ENCODE measurements at regions not wholly inside any gene's neighbourhood (a gene's known extent, or its start where the extent isn't known, plus 50 kb on each side); places are given as distances from the start of the nearest gene placed in this dataset.

DNA sequence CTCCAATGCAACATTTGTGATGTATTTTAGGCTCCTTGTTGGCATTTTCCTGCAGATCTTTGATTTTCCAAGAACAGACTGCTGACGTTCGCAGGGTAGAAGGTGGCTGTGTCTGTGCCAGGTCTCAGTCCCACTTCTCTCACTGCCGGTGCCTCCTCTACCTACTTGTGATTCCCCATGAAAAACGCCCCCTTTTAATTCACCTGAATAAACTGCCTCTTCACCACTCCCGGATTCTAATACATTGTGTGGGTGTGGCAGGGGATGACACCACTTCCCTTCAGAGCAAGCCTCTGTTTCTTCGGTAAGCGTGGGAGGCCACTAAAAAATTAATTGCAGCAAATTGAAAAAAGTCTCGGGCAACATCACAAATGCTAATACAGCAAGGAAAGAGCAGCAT lies 96.1 kb upstream of the FAM9B start:
- TF ChIP-seq TAF1 (IDR thresholded peaks at IDR 0.05; ENCODE audit: borderline replicate concordance, insufficient read depth, low read length), result no peak
- no peak for TF ChIP-seq POLR2AphosphoS5 (IDR thresholded peaks at IDR 0.05; ENCODE audit: low read depth, low read length)
- no peak for TF ChIP-seq SIN3A (IDR thresholded peaks at IDR 0.05; ENCODE audit: borderline replicate concordance, insufficient read depth, low read length)
- TF ChIP-seq REST (IDR thresholded peaks at IDR 0.05; ENCODE audit: insufficient read depth in 1 of 2, low read depth in 2 of 2, low read length in 2 of 2), result no peak
- no peak for TF ChIP-seq FOXP2 (optimal IDR thresholded peaks at IDR 0.05; ENCODE audit: borderline replicate concordance, extremely low read depth, extremely low read length, insufficient read depth)
